OCI-LY1 (cell line): ENCODE measurements at regions not wholly inside any gene's neighbourhood (a gene's known extent, or its start where the extent isn't known, plus 50 kb on each side); places are given as distances from the start of the nearest gene placed in this dataset.

Source experiments
- H2AFZ ChIP-seq: fragments of 200-600 bp; sonication (generic), shearing (Covaris generic); 2 replicates; pipeline ENCODE4 v1.6.0; 2014; ENCODE audit warnings: antibody characterized with exemption, mild to moderate bottlenecking, low read length
- H3F3A ChIP-seq: fragments of 200-600 bp; sonication (generic), shearing (Covaris generic); 2 replicates; pipeline ENCODE4 v1.6.0; 2014; ENCODE audit warnings: mild to moderate bottlenecking, antibody characterized with exemption, low read length, moderate library complexity; ENCODE audit not compliant: insufficient read depth
- H3K27ac ChIP-seq: fragments of 200-600 bp; sonication (generic); 2 replicates; pipeline ENCODE4 v1.5.1; 2014; ENCODE audit warnings: low read length, mixed run types, mild to moderate bottlenecking, low read depth; ENCODE audit not compliant: poor library complexity, severe bottlenecking
- H3K27me3 ChIP-seq: fragments of 200-600 bp; sonication (generic); 2 replicates; pipeline ENCODE4 v1.6.0; 2014; ENCODE audit warnings: antibody characterized with exemption, mild to moderate bottlenecking, low read length, moderate library complexity; ENCODE audit not compliant: insufficient read depth
- H3K36me3 ChIP-seq: fragments of 200-600 bp; sonication (generic); 2 replicates; pipeline ENCODE4 v1.6.1; 2014; ENCODE audit warnings: mild to moderate bottlenecking, antibody characterized with exemption, low read length, moderate library complexity, mixed read lengths; ENCODE audit not compliant: insufficient read depth
- H3K4me1 ChIP-seq: fragments of 200-600 bp; sonication (generic); 2 replicates; pipeline ENCODE4 v1.5.1; 2014; ENCODE audit warnings: mild to moderate bottlenecking, low read length, moderate library complexity; ENCODE audit not compliant: insufficient read depth, severe bottlenecking
- H3K4me2 ChIP-seq: fragments of 200-600 bp; sonication (generic), shearing (Covaris generic); 2 replicates; pipeline ENCODE4 v1.6.1; 2014; ENCODE audit warnings: low read length
- H3K4me3 ChIP-seq: fragments of 200-600 bp; sonication (generic); 2 replicates; pipeline ENCODE4 v1.5.1; 2014; ENCODE audit warnings: low read length, low read depth, mild to moderate bottlenecking, mixed read lengths; ENCODE audit not compliant: poor library complexity, severe bottlenecking
- H3K79me2 ChIP-seq: fragments of 200-600 bp; shearing (Covaris generic); 2 replicates; pipeline ENCODE4 v1.6.1; 2016; ENCODE audit warnings: mixed run types, low read length, mixed read lengths; ENCODE audit not compliant: insufficient read depth
- H3K9ac ChIP-seq: fragments of 200-600 bp; sonication (generic), shearing (Covaris generic); 2 replicates; pipeline ENCODE4 v1.6.1; 2014; ENCODE audit warnings: mild to moderate bottlenecking, low read length, mixed read lengths
- H3K9me2 ChIP-seq: fragments of 200-600 bp; sonication (generic), shearing (Covaris generic); 2 replicates; pipeline ENCODE4 v1.6.1; 2014; ENCODE audit warnings: low read depth, mild to moderate bottlenecking, low read length, mixed read lengths
- H3K9me3 ChIP-seq: fragments of 200-600 bp; shearing (Covaris generic); 2 replicates; pipeline ENCODE4 v1.6.1; 2014; ENCODE audit warnings: low read length, mixed read lengths
- H4K20me1 ChIP-seq: fragments of 200-600 bp; sonication (generic), shearing (Covaris generic); 2 replicates; pipeline ENCODE4 v1.6.0; 2016; ENCODE audit warnings: mild to moderate bottlenecking, low read length; ENCODE audit not compliant: insufficient read depth
- CTCF ChIP-seq: fragments of 200-600 bp; sonication (generic), shearing (Covaris generic); IDR thresholded peaks from 2 replicates; pipeline ENCODE4 v1.5.1; 2017; ENCODE audit warnings: mild to moderate bottlenecking, antibody characterized with exemption, low read length, moderate library complexity, mixed read lengths
- EZH2 ChIP-seq: fragments of 200-600 bp; sonication (generic), shearing (Covaris generic); IDR thresholded peaks from 2 replicates; pipeline ENCODE4 v1.8.0; 2017; ENCODE audit warnings: borderline replicate concordance, mixed run types, mild to moderate bottlenecking, antibody characterized with exemption, low read length, moderate library complexity, mixed read lengths

DNA sequence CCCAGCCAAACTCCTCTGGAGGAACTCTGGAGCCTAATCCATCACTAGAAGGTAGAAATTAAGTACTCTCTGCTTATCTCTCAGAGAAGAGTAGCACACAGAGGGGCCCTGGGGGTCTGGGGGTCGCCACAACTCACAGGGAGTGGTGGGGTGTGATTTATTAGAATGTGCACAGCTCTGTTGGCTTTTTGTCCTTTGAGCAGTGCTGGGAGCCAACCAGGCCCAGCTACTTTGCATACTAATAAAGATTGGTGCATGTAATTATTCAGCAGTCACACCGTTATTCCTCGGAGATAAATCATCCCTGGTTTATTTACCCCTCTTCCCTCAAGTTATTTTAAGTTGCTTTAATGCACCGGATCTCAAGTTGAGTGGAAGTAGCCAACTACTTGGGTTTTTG lies 606.7 kb upstream of the EEF2KMT start:
- Histone ChIP-seq H3K4me1 (no peaks in the 10 kb centered on the region), H3K9ac (no peak overlapping the region), H3K27ac (no peak overlapping the region), H3K27me3 (no peaks in the 10 kb centered on the region), H3K36me3 (no peaks in the 10 kb centered on the region), H4K20me1 (no peaks in the 10 kb centered on the region), H2AFZ (no peak overlapping the region), H3K4me2 (no peak overlapping the region), H3F3A (no peaks in the 10 kb centered on the region), H3K9me3 (no peaks in the 10 kb centered on the region), H3K9me2 (no peaks in the 10 kb centered on the region), H3K79me2 (no peaks in the 10 kb centered on the region), H3K4me3 (no peak overlapping the region)
- TF ChIP-seq CTCF, result no peak
- TF ChIP-seq EZH2, result no peak

DNA sequence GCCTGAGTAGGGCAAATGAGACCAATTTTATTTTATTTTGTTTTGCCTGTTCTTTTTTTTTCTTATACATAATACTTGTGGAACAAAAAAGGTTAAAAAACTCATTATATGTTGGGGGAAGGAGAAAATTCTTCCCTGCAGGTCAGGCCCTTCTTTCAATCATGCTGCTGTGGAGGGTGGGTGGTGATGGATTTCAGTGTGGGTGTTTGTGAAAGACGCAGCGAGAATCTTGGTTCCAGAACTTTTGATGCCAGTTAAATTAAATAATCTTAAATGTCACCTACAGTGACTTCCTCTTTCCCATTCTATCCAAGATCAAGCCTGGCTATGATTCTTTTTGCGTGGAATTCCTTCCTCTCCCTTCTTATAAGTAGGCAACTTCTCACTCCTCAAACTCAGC lies 595.8 kb upstream of the EEF2KMT start:
- no peak for TF ChIP-seq CTCF
- no peak for TF ChIP-seq EZH2

GRCh38 chr16:5681966-5682365 lies 584.4 kb upstream of the EEF2KMT start:
- Histone ChIP-seq H4K20me1 (no peaks in the 10 kb centered on the region), H3K4me1 (no peaks in the 10 kb centered on the region), H3K9me2 (no peaks in the 10 kb centered on the region), H3K4me2 (no peak overlapping the region), H3K9ac (no peak overlapping the region), H2AFZ (no peak overlapping the region), H3K79me2 (no peaks in the 10 kb centered on the region), H3K4me3 (no peak overlapping the region), H3F3A (no peaks in the 10 kb centered on the region), H3K9me3 (no peaks in the 10 kb centered on the region), H3K36me3 (no peaks in the 10 kb centered on the region), H3K27me3 (no peaks in the 10 kb centered on the region), H3K27ac (no peak overlapping the region)
- TF ChIP-seq CTCF (no peak), EZH2 (no peak)

More for the DNA sequence above, 595.8 kb upstream of the EEF2KMT start:
- H3K4me3 ChIP-seq, result no peak overlapping the region
- no peaks in the 10 kb centered on the region for H3K4me1 ChIP-seq
- H3K9me2 ChIP-seq, result no peaks in the 10 kb centered on the region
- no peaks in the 10 kb centered on the region for H3K79me2 ChIP-seq
- no peaks in the 10 kb centered on the region for H3K36me3 ChIP-seq
- no peaks in the 10 kb centered on the region for H4K20me1 ChIP-seq
- no peak overlapping the region for H3K27ac ChIP-seq
- no peaks in the 10 kb centered on the region for H3K27me3 ChIP-seq
- no peaks in the 10 kb centered on the region for H3F3A ChIP-seq
- no peak overlapping the region for H3K9ac ChIP-seq
- no peaks in the 10 kb centered on the region for H3K9me3 ChIP-seq
- no peak overlapping the region for H2AFZ ChIP-seq
- H3K4me2 ChIP-seq, result no peak overlapping the region
